Forelimb muscle (tissue), 1 donor: ENCODE measurements at regions not wholly inside any gene's neighbourhood (a gene's known extent, or its start where the extent isn't known, plus 50 kb on each side); places are given as distances from the start of the nearest gene placed in this dataset.

Experiments
- DNase-seq: peaks from one replicate; pipeline ENCODE4 v3.0.0-alpha.2; 2013; ENCODE audit warnings: low read depth

- no peak for DNase-seq
These were observed 67.4 kb downstream of the CYB561 start for GRCh38 chr17:63378411-63379375.

- no peak for DNase-seq
These were observed 66.5 kb downstream of the CYB561 start for GRCh38 chr17:63379636-63380035.

GRCh38 chr17:63381101-63381729, 64.9 kb downstream of the CYB561 start:
- no peak for DNase-seq

- DNase-seq, result no peak
These were observed 64.0 kb downstream of the CYB561 start for GRCh38 chr17:63382136-63382535.
